ENCODE measurements at regions not wholly inside any gene's neighbourhood (a gene's known extent, or its start where the extent isn't known, plus 50 kb on each side); places are given as distances from the start of the nearest gene placed in this dataset.

DNA sequence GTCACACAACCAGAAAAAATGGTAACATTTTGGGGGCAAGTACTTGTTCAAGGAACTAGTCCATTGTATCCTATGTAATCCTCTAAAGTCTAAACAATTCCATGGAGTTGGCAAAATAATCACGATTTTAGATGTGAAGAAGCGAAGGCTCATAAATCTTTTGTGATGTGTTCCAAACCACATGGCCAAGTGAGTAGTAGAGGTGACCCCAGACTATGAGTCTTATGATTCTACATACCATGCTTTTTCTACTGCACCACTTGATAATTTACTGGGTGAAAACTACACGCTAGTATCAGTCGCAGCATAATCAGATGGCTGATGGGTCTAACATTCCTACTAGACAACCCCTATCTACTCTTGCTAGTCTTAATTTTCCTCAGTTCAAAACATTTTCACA lies 371.4 kb downstream of the OSR1 start:
- intact Hi-C loops (cut with DNase I) = no loop called here
- WGBS, 3 donors = 70 to 88% (median 79%) methylated on average over 4 of the region's 4 CpGs
- H3K27me3 ChIP-seq = no peaks in the 10 kb centered on the region
- H3K36me3 ChIP-seq = no peaks in the 10 kb centered on the region
- H3K9me3 ChIP-seq = no peaks in the 10 kb centered on the region
- no peak overlapping the region for H3K27ac ChIP-seq
- no peak overlapping the region for H3K4me3 ChIP-seq
- DNase-seq = no peak
- TF ChIP-seq EP300 (IDR thresholded peaks at IDR 0.05) (no peak), POLR2A (IDR thresholded peaks at IDR 0.05) (no peak)
- TF ChIP-seq, protein P1, sequence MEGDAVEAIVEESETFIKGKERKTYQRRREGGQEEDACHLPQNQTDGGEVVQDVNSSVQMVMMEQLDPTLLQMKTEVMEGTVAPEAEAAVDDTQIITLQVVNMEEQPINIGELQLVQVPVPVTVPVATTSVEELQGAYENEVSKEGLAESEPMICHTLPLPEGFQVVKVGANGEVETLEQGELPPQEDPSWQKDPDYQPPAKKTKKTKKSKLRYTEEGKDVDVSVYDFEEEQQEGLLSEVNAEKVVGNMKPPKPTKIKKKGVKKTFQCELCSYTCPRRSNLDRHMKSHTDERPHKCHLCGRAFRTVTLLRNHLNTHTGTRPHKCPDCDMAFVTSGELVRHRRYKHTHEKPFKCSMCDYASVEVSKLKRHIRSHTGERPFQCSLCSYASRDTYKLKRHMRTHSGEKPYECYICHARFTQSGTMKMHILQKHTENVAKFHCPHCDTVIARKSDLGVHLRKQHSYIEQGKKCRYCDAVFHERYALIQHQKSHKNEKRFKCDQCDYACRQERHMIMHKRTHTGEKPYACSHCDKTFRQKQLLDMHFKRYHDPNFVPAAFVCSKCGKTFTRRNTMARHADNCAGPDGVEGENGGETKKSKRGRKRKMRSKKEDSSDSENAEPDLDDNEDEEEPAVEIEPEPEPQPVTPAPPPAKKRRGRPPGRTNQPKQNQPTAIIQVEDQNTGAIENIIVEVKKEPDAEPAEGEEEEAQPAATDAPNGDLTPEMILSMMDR (IDR thresholded peaks at IDR 0.05) = no peak
- peaks cover 3% of the 10 kb centered on the region for H3K4me1 ChIP-seq (ENCODE audit: insufficient read depth)

DNA sequence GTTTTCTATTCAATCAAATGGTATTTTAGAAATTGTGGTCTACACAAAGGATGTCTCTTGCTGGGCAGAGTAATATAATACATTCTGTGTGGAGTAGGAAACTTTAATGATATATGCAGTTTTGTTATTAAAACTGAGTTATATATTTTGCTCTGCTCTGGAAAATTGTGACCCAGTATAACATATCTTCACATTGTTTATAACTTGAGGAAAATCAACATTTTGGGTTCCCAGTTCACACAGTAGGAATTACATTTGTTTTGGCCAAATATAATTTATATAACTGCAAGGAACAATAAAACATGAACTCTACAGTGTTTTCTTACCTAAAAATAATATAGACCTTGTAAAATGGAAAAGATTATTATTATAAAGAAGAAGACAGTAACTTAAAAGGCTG lies 372.4 kb downstream of the OSR1 start:
- no peaks in the 10 kb centered on the region for H3K4me1 ChIP-seq (ENCODE audit: insufficient read depth)
- no peaks in the 10 kb centered on the region for H3K27me3 ChIP-seq
- intact Hi-C loops (cut with DNase I) = no loop called here
- TF ChIP-seq POLR2A (IDR thresholded peaks at IDR 0.05) (no peak), EP300 (IDR thresholded peaks at IDR 0.05) (no peak)
- TF ChIP-seq, protein P1 (IDR thresholded peaks at IDR 0.05) = no peak
- H3K4me3 ChIP-seq = no peak overlapping the region
- no peak for DNase-seq
- H3K27ac ChIP-seq = no peak overlapping the region
- H3K36me3 ChIP-seq = no peaks in the 10 kb centered on the region
- H3K9me3 ChIP-seq = no peaks in the 10 kb centered on the region

DNA sequence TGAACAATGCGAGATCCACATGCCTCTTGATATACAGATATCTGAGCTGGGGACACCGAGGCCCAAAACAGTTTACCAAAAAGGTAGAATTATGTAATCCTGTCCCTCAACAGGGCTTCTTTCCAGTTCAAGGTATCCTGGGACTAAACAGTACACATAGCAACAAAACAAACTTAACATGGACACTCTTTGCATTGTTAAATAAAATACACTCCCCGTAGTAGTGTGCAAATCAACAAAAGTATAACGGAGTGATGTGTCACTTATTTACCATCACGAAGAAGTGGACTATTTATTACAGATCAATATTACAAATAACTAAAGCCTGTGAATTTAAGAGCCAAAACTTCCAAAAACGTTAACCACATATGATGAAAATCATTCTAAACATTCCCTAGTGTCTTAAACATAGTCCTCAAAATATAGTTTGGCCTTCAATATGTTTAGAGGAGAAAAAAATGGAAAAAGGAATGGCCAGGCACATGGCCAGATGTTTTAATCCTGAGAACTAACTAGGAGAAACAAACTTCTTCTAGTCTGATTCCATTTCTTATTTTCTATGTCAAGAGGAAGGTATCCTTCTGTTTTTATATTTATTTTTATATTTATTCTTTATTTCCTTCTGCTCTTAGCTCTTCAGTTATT lies 377.5 kb downstream of the OSR1 start:
- Histone ChIP-seq H3K4me3 (no peak overlapping the region), H3K27me3 (no peaks in the 10 kb centered on the region), H3K9me3 (no peaks in the 10 kb centered on the region), H3K36me3 (no peaks in the 10 kb centered on the region), H3K27ac (no peak overlapping the region), H3K4me1 (ENCODE audit: insufficient read depth) (no peaks in the 10 kb centered on the region)
- DNase-seq = no peak
- 73 to 79% (median 75%) methylated on average over 6 of the region's 6 CpGs for WGBS, 3 donors
- no peak for TF ChIP-seq EP300 (IDR thresholded peaks at IDR 0.05)
- no peak for TF ChIP-seq POLR2A (IDR thresholded peaks at IDR 0.05)
- TF ChIP-seq, protein P1 (IDR thresholded peaks at IDR 0.05) = no peak
- intact Hi-C loops (cut with DNase I) = no loop called here

DNA sequence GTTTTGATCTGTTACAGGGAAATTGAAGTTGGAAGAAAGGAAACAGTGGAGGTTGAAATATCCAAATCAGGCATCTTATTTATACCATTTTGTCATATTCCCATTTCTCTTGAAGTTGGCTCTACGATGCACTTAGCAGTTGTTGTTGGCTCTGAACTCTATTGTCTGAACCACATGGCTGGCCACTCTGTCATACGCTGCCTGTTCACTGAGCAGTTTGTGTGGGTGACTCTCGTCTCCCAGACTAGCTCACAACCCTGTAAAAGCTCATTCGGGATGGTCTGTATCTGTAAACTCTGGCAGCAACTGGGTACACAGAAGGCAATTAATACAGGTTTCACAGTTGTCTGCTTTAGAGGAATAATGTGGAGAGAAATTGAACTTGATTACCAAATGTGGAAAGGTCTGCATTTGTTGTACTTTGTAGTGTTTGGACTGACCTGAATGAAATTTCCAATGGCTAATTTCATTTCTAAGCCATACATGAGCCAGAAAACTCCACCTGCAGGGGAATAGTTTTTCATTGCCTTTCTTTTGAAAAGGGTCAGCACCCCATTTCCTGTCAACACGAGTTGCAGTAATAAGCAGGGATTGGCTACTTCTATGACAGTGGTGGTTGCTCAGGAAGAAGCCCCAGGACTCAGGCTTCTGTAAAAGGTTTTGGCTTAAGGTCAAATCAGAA lies 378.2 kb downstream of the OSR1 start:
- no peak overlapping the region for H3K4me3 ChIP-seq
- H3K27ac ChIP-seq = no peak overlapping the region
- no peaks in the 10 kb centered on the region for H3K9me3 ChIP-seq
- intact Hi-C loops (cut with DNase I) = no loop called here
- TF ChIP-seq POLR2A (IDR thresholded peaks at IDR 0.05) (no peak), EP300 (IDR thresholded peaks at IDR 0.05) (no peak)
- TF ChIP-seq, protein P1 (IDR thresholded peaks at IDR 0.05) = no peak
- no peaks in the 10 kb centered on the region for H3K36me3 ChIP-seq
- H3K27me3 ChIP-seq = no peaks in the 10 kb centered on the region
- H3K4me1 ChIP-seq (ENCODE audit: insufficient read depth) = no peaks in the 10 kb centered on the region
- 77 to 86% (median 82%) methylated on average over 5 of the region's 5 CpGs for WGBS, 3 donors
- no peak for DNase-seq

Data from ovary (tissue), 7 donors.